NCI-H146 (cell line): ENCODE measurements at regions not wholly inside any gene's neighbourhood (a gene's known extent, or its start where the extent isn't known, plus 50 kb on each side); places are given as distances from the start of the nearest gene placed in this dataset.
A peak's percentile ranks its signal among the peaks of the same experiment; 100 is the strongest.
"Not testable (repeated sequence)": the region's sequence is repeated elsewhere in the genome, so short reads cannot be mapped to it uniquely, and the experiment has no call there.

Experiments used
- DNase-seq: peaks from one replicate; lab custom pipeline; 2025; lab: John Stamatoyannopoulos, UW

DNA sequence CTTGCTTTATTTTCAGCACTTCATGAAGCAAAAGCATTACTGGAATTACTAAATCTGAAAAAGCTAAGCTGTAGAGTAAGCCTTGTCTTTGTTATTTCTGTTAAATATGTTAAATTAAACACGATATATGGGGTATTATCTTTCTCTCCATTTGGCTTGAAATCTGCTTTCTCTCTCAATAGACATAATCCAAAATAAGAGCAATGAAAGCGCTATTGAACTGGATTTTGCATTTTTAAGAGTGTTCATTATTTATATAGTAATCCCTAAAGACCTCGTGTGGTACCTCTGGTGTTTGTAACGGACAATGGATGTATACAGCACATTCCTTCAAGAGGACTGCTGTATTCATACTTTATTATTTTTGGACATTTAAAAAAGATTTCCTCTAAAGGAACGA lies 91.5 kb upstream of the KCNE2 start:
- DNase-seq, result no peak

DNA sequence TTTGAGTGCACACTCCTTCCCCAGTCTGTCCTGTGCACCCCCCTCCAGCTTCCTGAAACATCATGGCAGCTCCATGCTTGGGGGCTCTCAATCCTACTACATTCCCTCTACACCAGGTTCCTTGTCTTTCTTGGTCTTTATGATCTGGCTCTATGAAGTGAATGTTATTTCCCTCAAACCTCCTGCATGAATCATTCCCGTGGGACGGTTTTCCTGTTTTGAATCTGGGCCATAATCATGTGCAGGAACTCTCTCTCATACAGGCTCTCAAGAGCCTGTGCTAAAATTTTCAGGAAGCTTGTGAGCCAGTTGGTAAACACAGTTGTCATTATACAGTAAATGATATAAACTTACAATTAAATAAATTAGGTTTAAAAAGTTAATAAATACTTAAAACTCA lies 89.8 kb upstream of the KCNE2 start:
- no peak for DNase-seq

- DNase-seq, result no peak
Measured at GRCh38 chr21:34276711-34277425, 86.9 kb upstream of the KCNE2 start.

GRCh38 chr21:34278451-34278850 lies 85.4 kb upstream of the KCNE2 start:
- no peak for DNase-seq

DNA sequence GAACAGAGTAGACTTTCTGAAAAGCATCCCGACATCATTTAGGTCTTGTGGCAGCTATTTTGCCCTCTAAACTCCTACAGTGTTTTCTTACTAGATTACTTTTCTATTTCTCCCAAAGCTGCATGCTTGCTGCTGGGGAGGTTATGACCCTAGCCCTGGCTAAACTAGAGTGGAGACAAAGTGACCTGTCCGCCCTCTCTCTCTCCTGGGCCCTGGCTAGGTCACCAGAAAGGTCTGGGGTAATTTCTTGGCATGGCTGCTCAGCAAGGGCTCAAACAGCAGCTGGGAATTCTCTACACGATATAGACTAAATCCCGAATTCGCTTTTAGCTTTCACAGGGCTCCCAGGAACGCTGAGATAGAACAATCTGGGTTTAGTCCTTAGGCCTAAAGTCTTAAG lies 84.5 kb upstream of the KCNE2 start:
- no peak for DNase-seq

DNA sequence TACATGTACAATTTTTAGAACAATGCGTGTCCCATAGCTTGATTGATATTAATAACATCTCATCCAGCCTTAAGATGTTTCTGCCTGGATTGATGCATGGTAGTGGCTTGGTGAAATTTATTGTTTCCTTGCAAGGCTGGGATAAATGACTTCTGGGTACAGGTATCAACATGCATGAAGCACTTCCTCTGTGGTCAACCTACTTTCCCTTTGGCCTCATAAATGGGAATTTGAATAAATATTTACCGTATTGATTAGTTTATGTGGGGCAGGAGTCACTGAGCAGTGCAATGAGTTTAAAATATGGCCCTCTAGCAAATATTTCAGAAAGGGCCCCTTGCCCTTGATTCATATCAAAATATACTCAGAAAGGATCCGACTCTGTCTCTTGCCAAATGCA lies 83.9 kb upstream of the KCNE2 start:
- no peak for DNase-seq

GRCh38 chr21:34280389-34280795 lies 83.4 kb upstream of the KCNE2 start:
- no peak for DNase-seq

- DNase-seq, result no peak
Measured at GRCh38 chr21:34280959-34281358, 82.8 kb upstream of the KCNE2 start.

DNA sequence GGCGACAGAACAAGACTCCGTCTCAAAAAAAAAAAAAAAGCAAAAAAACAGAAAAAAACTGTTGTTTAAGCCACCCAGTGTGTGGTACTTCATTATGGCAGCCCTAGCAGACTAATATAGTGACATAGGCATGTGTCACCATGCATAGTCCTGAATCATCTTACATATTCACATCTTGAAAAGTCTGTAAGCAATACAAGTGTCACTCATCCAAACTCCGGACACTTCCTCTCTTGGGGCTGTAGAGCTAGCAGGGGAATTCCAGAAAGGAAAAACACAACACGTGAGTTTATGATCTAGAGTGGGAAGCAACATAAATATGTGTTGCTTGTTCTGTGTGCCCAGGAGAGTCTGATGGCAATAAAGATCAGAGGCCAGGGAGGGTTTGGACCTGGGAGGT lies 81.6 kb upstream of the KCNE2 start:
- no peak for DNase-seq

DNA sequence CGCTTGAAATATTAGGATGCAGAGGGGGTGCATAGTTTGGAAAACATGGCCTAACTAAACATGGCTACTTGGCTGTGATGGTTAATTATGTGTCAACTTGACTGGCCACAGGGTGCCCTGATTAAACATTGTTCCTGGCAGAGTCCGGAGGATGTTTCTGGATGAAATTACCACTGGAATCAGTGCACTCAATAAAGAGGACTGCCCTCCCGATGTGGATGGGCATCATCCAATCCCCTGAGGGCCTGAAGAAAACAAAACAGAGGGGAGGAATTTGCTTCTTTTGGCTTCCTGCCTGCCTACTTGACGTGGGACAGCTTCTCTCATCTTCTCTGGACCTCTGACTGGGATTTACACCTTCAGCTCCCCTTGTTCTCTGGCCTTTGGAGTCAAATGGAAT lies 79.1 kb upstream of the KCNE2 start:
- peak; percentile 18 for DNase-seq

GRCh38 chr21:34288042-34288441 lies 75.8 kb upstream of the KCNE2 start:
- not testable (repeated sequence) for DNase-seq

DNA sequence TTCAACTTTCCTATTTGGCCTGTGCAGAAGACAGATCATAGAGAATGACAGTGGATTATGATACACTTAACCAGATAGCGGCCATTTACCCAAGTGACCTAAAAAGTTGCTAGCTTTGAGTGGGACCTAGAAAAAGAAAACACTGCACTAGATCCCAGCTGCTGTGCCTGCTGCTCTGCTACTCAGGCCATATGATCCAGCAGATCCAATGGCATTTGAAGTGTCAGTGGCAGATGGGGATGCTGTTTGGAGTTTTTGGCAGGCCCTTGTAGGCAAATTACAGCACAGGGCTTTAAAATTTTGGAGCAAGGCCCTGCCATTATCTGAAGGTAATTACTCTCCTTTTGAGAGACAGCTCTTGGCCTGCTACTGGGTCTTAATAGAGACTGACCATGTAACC lies 74.0 kb upstream of the KCNE2 start:
- no peak for DNase-seq

DNA sequence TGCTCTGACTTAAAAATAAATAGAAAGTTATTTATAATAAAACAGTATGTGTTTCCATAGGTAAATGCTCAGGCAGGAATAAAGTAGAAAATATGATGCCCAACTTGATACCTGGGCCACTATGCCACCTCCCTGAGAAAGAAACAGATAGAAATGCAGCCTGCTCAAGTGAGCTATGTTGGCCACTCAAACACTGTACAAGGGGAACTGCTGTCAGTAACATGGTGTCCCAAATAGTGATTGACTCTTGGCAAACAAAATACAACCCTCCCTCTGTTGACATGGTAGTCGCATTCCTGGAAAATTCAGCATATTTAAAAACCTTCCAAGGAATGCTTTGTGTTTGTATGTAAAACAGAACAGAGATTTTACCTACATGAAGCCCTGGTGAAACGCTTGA lies 66.9 kb upstream of the KCNE2 start:
- DNase-seq, result no peak

- DNase-seq, result no peak
Measured at GRCh38 chr21:34298534-34299167, 65.2 kb upstream of the KCNE2 start.

- peak; percentile 21 for DNase-seq
Measured at GRCh38 chr21:34299168-34299539, 64.7 kb upstream of the KCNE2 start.

- no peak for DNase-seq
Measured at GRCh38 chr21:34302521-34302920, 61.3 kb upstream of the KCNE2 start.

DNA sequence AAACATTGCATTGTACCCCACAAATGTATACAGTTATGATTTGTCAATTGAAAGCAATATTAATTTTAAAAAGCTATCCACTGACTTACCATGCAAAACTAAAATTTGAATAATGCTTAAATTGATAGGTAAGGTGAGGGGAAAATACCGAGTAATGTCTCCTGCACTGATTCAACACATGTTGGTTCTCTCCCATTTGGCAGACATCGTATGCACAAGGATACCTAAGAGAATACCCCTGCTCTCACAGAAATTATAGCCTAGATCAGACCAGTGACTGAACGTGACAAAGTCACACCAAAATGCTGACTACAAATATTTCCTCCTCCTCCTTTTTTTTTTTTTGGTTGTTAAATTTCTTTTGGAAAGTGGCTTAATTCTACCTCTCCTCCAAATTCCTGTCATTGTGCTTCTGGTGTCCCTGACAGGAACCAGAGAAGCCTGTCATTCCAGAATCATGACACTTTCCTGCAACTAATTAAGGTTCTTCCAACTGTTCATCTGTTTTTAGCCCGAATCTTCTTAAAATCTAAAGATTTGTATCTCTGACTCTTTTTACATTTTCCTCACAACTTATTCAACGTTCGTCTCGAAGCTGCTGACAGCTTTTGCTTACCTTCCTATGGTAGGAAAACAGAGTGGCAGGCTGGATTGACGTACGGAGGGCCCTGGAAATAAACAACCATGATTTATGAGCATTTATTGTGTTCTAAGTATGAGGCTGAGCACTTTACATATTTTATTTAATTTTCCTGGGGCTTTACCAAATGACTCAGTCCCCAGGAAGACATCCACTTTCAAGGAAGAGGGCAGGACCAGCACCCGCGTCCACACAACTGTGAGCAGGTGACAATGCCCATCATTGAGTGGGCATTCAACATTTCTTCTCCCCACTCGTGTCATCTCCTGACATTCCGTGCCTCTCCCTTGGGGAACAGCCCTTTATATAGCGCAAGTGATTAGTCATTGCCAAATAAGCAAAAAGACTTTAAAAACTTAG lies 57.9 kb upstream of the KCNE2 start:
- no peak for DNase-seq

- no peak for DNase-seq
Measured at GRCh38 chr21:34307991-34308532, 55.7 kb upstream of the KCNE2 start.

GRCh38 chr21:34311561-34312330 lies 52.1 kb upstream of the KCNE2 start:
- no peak for DNase-seq

DNA sequence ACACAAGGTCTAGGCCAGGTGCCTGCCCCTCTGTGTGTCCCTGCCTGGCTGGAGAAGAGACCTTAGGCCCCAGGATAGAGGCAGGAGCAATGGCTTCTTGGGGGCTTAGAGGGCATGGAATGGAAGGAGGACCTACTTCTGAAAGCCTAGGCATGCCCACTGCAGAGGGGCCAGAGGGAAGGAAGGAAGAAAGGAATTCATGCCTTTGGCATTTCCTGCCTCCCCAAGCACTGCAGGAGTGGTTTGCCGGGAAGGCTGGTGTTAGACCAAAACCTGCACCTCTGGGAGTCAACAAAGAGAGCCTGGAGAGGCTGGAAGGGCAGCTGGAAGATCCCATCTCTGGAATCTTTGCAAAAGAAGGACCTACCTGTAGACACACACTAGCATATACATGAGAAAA lies 50.7 kb upstream of the KCNE2 start:
- no peak for DNase-seq
